WI38 (cell line): ENCODE measurements at regions not wholly inside any gene's neighbourhood (a gene's known extent, or its start where the extent isn't known, plus 50 kb on each side); places are given as distances from the start of the nearest gene placed in this dataset.

ENCODE experiments used
- H3K4me3 ChIP-seq: 2 replicates; pipeline ENCODE4 v1.5.1; 2011; ENCODE audit warnings: low read depth, mild to moderate bottlenecking, control low read depth, low read length
- TF ChIP-seq, protein P1 (sequence below): IDR thresholded peaks from 2 replicates; pipeline ENCODE4 v1.5.1; 2012; ENCODE audit warnings: low read depth, mild to moderate bottlenecking, control low read depth, low read length

DNA sequence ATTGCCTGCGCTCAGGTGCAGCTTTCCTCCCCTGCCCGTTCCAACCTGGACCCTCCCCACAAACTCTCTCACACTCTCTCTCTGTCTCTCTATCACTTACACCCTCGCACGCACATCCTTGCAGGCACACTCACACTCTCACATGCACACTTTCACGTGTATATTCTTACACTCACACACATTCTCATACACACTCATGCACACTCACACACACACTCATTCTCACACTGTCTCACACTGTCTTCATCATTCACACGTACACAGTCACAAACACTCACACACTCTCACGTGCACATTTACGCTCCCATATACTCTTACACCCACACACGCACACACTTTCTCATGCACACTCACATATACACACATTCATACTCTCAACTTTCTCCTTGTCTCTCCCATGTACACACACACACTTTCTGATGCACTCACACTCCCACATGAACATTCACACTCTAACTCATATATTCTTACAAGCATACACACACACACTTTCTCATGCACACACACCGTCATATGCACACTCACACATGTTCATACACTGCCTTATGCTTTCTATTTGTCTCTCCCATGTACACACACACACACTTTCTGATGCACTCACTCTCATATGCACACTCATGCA lies 229.3 kb downstream of the SNX18 start:
- TF ChIP-seq, protein P1, sequence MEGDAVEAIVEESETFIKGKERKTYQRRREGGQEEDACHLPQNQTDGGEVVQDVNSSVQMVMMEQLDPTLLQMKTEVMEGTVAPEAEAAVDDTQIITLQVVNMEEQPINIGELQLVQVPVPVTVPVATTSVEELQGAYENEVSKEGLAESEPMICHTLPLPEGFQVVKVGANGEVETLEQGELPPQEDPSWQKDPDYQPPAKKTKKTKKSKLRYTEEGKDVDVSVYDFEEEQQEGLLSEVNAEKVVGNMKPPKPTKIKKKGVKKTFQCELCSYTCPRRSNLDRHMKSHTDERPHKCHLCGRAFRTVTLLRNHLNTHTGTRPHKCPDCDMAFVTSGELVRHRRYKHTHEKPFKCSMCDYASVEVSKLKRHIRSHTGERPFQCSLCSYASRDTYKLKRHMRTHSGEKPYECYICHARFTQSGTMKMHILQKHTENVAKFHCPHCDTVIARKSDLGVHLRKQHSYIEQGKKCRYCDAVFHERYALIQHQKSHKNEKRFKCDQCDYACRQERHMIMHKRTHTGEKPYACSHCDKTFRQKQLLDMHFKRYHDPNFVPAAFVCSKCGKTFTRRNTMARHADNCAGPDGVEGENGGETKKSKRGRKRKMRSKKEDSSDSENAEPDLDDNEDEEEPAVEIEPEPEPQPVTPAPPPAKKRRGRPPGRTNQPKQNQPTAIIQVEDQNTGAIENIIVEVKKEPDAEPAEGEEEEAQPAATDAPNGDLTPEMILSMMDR = no peak
- H3K4me3 ChIP-seq = no peak overlapping the region

DNA sequence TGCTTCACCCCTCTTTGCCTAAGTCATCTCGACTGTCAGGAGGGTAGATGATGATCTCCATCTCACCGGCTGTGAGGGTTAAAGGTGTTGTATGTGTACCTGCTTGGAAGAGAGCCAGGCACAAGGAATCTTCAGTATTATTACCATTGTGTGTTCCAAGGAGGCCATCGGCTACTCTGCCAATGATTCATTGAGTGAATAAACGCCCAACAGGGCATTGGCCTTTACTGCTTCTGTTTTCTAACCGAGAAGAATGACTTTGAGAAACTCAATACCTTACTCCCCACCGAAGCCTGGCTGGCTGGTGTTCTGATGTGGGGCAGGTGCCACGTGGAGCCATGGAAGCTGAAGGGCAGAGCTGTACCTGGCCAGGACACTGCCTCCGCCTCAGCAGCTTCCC lies 228.8 kb downstream of the SNX18 start:
- TF ChIP-seq, protein P1 = no peak
- H3K4me3 ChIP-seq = no peak overlapping the region

DNA sequence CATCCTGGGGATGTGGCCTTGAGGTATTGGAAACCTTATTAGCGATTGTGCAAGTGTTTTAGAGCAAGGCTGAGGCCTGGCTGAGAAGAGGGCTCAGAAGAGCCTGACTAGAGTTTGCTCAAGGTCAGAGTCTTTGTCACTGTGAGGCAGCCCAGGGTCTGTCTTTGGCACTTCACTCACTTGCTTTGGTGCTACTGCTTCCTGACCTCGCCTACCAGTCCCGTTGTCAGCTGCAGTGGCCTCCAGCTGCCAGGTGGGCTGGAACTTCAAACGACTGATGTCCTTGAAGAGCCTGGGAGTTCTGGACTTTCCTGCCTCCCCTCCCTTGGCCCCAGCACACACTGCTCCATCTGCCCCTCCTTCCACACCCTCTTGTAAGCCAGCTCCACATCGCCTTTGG lies 228.0 kb downstream of the SNX18 start:
- no peak overlapping the region for H3K4me3 ChIP-seq
- TF ChIP-seq, protein P1 = no peak

DNA sequence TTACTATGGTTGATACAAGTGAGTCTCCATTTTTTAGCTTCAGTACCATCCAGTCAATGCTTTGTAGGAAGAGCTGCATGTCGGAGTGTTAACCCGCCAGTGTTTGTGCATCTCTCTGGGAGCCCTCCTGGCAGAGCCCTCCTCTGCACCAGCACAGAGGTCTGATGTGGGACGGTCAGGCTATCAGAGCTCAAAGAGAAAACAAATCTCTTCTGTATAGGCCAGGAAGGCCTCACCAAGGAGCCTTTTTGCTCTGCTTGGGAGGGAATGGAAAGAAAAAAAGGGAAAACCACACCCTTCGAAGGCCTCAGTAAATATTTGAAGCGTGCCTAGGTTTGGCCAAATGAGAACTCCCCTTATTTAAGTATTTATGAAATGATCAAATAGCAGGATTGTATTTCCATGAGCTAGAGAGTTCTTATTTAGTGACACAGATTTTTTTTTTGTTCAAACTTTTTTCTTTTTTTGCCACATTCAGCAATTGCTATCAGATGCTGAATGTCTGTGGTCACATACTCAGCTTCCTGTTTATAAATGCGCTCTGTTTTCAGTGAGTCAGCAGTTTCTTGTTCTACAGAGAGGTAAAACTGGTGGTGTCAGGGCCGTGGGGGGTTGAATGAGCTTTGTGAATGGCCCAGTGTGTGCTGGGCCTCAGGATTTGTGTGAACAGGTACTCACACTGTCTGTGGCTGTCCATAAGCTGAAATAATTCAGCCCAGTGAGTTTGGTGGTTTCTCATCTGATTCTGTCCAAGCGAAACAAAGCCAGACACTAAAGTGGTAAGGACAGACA lies 226.6 kb downstream of the SNX18 start:
- TF ChIP-seq, protein P1 = no peak
- H3K4me3 ChIP-seq = peak overlapping the region; percentile 23

DNA sequence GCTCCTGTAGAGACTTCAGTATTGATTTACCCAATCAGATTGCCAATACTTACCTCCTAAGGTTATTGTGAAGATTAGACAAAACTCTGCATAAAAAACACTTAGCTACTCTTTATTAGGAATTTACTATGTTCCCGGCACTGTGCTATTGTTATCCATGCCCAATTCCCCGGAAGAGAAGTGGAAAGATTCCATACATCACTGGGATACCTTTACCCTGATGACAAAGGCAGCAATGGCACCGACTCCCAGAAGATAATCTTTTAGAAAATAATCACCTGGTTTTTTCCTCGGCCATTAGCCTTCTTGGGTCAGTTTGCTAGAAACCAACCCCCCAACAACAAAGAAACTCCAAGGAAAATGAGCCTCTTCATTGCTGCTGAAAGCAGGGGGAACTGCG lies 226.0 kb downstream of the SNX18 start:
- TF ChIP-seq, protein P1 = no peak
- H3K4me3 ChIP-seq = peak overlapping the region; percentile 30

DNA sequence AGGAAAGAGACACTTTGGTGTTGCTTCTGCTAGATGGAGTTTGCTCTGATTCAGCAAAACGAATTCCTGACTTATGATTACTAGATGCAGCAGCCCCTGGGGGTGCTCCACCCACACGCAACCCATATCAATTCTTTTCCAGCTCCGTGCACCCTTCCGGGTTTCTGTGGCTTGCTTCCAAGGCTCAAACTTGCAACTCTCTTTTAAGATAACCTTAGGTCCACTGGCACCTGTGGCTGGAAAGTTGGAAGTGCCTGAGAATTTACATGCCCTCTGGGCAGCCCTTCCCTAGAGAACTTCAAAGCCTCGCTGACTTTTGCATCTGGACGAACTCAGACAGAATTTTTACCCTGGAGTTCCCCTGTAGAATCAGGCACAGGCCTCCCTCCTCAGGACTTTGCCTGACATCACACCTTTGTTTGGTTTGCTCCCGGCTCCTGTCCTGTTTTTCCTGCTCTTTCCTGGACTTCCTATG lies 224.9 kb downstream of the SNX18 start:
- TF ChIP-seq, protein P1 = peak; percentile 25; the same call in 1 of the 2 replicates
- no peak overlapping the region for H3K4me3 ChIP-seq

DNA sequence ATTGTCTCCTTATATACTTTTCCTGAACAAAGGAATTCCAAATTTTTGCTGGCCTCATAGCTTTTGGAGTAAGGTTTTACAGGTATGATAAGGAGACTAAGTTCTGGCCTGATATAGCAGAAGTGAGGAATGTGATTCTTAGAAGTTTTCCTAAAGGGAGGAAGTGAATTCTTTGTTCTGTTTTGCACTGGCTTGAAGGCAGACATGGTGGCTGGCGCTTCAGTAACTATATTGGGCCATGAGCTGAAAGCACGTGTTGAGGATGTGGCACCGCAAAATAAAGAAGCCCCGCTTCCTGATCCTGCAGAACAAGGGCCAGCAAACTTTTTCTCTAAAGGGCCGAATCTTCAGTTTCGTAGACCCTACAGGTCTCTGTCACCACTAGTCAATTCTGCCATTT lies 224.2 kb downstream of the SNX18 start:
- TF ChIP-seq, protein P1 = no peak

More for the DNA sequence above, 224.2 kb downstream of the SNX18 start:
- H3K4me3 ChIP-seq = no peak overlapping the region
